ENCODE measurements at regions not wholly inside any gene's neighbourhood (a gene's known extent, or its start where the extent isn't known, plus 50 kb on each side); places are given as distances from the start of the nearest gene placed in this dataset.
"Not testable (repeated sequence)": the region's sequence is repeated elsewhere in the genome, so short reads cannot be mapped to it uniquely, and the experiment has no call there.

DNA sequence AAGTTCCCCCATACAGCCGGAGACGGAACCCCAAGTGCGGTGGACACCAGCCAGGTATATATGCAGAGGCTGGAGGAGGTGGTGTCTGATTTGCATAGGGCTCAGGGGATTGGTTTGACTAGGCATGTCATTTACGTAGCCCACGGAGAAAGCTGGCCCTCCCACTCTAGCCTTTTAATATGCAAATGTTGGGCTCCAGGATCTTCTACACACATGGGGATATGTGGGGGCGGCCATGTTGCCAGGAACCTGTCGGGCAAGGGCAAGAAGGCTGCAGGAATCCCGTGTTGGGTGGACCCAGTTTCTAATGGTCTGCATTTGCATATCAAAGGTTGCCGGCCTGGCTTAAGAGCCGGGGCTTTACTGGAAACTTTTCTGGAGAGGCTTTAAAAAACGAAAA is 57.4 kb downstream of the FTHL17 start:
- not testable (repeated sequence) for DNase-seq (ENCODE audit: low read depth in 3 of 3)

- no peak for DNase-seq (ENCODE audit: low read depth in 3 of 3)
These were observed 59.3 kb downstream of the FTHL17 start for GRCh38 chrX:31012509-31013025.

GRCh38 chrX:31007321-31007720 is 64.5 kb downstream of the FTHL17 start:
- DNase-seq (ENCODE audit: low read depth in 3 of 3) = no peak

GRCh38 chrX:31006027-31006426 is 65.8 kb downstream of the FTHL17 start:
- DNase-seq (ENCODE audit: low read depth in 3 of 3) = no peak

GRCh38 chrX:30997411-30997810 is 74.4 kb downstream of the FTHL17 start:
- DNase-seq (ENCODE audit: low read depth in 3 of 3) = no peak

- no peak for DNase-seq (ENCODE audit: low read depth in 3 of 3)
These were observed 76.1 kb downstream of the FTHL17 start for GRCh38 chrX:30995705-30996104.

GRCh38 chrX:30995060-30995700 is 76.7 kb downstream of the FTHL17 start:
- DNase-seq (ENCODE audit: low read depth in 3 of 3) = no peak

DNA sequence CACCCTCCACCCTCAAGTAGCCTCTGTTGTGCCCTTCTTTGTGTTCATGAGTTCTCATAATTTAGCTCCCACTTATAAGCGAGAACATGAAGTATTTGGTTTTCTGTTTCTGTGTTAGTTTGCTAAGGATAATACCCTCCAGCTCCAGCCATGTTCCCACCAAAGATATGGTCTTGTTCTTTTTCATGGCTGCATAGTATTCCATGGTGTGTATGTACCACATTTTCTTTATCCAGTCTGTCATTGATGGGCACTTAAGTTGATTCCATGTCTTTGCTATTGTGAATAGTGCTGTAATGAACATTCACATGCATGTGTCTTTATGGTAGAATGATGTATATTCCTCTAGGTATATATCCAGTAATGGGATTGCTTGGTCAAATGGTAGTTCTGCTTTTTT is 77.8 kb downstream of the FTHL17 start:
- DNase-seq (ENCODE audit: low read depth in 3 of 3) = not testable (repeated sequence)

DNA sequence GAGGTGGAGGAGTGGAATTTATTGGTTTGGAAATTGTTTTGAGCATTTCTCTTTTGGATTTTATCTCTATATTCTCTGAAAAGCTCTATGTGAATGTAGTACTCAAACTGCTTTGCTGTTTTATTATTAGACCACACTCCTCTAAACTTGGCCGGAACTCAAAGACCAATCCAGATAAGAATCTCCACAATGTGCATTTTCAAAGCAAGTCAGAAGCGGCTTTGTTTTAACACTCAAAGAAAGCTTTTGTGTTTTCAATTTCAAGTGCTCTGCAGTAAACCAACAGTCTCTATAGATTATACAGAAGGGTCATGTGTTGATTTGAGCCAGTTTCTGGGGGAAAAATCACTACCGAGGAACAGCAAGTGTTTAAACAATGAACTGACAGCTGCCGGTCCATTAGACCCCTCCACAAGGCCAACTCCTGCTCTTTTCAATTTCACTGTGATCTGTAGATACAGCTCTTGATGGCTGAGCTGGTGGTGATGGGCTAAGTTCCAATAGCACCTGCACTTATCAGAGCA is 79.4 kb downstream of the FTHL17 start:
- no peak for DNase-seq (ENCODE audit: low read depth in 3 of 3)

- no peak for DNase-seq (ENCODE audit: low read depth in 3 of 3)
These were observed 81.5 kb downstream of the FTHL17 start for GRCh38 chrX:30990361-30990760.

- DNase-seq (ENCODE audit: low read depth in 3 of 3) = no peak
These were observed 89.4 kb downstream of the FTHL17 start for GRCh38 chrX:30982467-30982866.

GRCh38 chrX:30981968-30982367 is 89.9 kb downstream of the FTHL17 start:
- DNase-seq (ENCODE audit: low read depth in 3 of 3) = no peak

- no peak for DNase-seq (ENCODE audit: low read depth in 3 of 3)
These were observed 90.2 kb upstream of the TAB3 start for GRCh38 chrX:30979271-30979670.

DNA sequence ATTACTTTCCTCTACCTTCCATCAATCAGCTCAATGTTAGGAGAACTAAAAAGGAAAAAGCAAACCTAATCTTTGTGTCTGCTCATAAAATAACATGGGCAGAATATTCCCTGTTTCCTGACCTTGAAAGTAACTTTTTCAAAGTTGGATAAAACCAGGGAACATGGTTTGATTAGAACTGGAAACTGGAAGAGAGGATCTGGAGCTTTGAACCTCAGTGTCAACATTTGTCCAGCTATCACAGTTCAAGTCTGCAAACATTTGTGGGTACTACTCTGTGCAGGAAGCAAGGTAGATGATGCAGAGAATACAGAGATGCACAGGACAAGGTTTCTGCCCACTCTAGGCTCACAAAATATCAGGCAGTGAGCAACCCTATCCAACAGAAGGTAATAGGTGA is 86.4 kb upstream of the TAB3 start:
- no peak for DNase-seq (ENCODE audit: low read depth in 3 of 3)

DNA sequence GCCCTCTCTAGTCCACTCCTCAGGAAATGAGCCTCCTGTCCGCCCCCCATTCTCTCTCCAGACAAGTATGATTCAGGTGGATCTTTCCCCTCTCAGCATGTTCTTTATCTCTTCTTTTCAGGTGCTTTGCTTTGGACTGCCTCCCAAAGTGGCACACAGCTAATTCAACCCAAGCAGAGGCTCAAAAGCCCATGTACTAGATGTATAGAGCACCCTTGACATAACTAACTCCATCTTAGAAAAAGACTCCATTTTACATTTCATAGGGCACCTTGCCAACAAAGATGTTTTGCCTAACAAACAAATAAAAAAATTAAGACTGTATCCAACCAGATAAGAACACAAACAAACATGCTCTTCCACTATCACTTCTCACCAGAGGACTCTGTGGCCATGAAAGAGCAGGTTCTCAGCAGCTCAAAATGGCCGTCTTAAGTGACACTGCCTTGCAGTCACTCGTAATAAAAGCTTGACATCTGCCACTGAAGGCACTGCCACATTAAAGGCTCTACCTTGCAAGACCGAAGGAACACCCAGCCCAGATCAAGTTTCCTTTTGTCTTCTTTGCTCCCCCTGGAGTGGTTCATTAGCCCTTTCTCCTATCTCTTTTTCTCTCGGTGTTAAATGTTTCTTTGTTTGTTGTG is 84.9 kb upstream of the TAB3 start:
- no peak for DNase-seq (ENCODE audit: low read depth in 3 of 3)

DNA sequence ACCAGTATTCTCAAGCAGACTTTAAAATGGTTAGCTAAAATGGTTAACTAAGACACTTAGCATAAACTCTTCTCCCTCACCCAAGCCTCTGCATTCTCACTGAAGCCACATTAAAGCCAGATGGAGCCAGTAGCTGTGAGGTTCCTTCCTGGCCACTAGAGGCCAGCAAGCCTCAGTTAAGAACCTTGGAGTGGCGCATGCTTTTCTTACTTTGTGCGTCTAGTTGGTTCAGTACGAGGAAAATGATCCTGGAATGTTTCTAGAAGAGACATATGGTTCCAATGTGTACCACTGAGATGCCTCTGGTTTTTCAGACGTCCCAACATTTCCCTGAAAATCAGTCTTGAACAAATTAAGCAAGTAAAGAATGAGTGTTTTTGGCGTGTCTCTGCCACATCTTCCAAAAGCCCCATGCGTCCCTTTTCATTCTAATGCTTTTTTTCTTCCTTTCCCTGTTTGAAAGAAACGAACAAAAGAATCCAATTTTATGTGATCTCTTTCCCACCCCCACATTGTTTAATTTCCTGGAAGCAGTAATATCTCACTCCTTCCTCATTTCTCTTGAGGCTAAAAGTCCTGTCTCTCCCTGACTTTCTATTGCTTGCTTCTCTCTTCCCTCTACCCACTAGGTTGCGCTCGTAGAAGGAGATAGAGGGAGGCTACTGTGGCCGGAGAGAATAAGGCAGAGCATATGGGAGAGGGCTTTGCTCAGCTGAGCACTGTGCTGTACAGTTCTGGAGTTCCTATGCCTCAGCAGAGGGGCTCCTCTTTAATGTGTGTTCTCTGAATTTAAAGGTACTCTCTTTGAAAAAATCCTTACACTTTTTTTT is 82.9 kb upstream of the TAB3 start:
- peak in 1 of 3 donors; percentile 1 for DNase-seq (ENCODE audit: low read depth in 3 of 3)

GRCh38 chrX:30967516-30967915 is 78.5 kb upstream of the TAB3 start:
- no peak for DNase-seq (ENCODE audit: low read depth in 3 of 3)

- DNase-seq (ENCODE audit: low read depth in 3 of 3) = no peak
These were observed 76.7 kb upstream of the TAB3 start for GRCh38 chrX:30965767-30966166.

- no peak for DNase-seq (ENCODE audit: low read depth in 3 of 3)
These were observed 72.5 kb upstream of the TAB3 start for GRCh38 chrX:30961387-30962174.

GRCh38 chrX:30957753-30958152 is 68.7 kb upstream of the TAB3 start:
- no peak for DNase-seq (ENCODE audit: low read depth in 3 of 3)

DNA sequence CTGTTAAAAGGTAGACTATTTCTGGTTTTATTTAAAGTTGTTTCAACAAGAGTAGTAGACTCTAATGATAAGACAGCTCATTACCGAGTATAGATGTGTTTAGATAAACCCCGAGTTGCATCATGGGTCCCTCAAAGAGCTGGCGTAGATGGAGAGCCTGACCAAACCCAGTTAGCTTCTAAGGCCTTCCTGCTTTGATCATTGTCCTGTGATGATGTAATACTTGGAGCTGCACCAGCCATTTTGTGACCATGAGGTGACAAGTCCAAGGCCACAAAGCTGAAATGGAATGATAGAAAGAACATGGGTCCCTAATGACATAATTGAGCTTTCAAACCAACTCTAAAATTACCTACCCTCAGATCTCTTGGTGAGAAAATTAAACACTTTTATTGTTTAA is 66.6 kb upstream of the TAB3 start:
- DNase-seq (ENCODE audit: low read depth in 3 of 3) = no peak

GRCh38 chrX:30951003-30951402 is 61.9 kb upstream of the TAB3 start:
- no peak for DNase-seq (ENCODE audit: low read depth in 3 of 3)
